Lower leg skin (tissue), 4 donors: ENCODE measurements at regions not wholly inside any gene's neighbourhood (a gene's known extent, or its start where the extent isn't known, plus 50 kb on each side); places are given as distances from the start of the nearest gene placed in this dataset.

ENCODE experiments used
- DNase-seq, 2 donors: peaks; one replicate each; pipeline ENCODE4 v3.0.0-alpha.2; 2019; ENCODE audit warnings: low spot score in 2 of 2
- H3K4me3 ChIP-seq: fragments of 200-600 bp; sonication (generic); 2 replicates; pipeline ENCODE4 v1.5.1; 2017; ENCODE audit warnings: mild to moderate bottlenecking, low read depth; ENCODE audit not compliant: poor library complexity, severe bottlenecking
- POLR2A ChIP-seq, 2 donors: fragments of 450-650 bp; IDR thresholded peaks; one replicate each; pipeline ENCODE4 v1.6.1; 2016 to 2017; ENCODE audit warnings: antibody characterized with exemption in 2 of 2, mild to moderate bottlenecking in 1 of 2, moderate library complexity in 1 of 2
- WGBS, 2 donors: methylation state at CpG; one replicate each; pipeline ENCODE4 v1.1.5; 2018; 5-methylcytosine and 5-hydroxymethylcytosine counted together
- intact Hi-C: fragments of 100-400 bp; cut with DNase I; formaldehyde crosslinking; loops from one replicate; pipeline ENCODE4 v1.15.0; 2023; ENCODE audit warnings: low total_unique reads
- TF ChIP-seq, protein P1 (sequence below), 3 donors: fragments of 450-650 bp; IDR thresholded peaks; one replicate each; pipeline ENCODE4 v1.5.1; 2016; ENCODE audit warnings: antibody characterized with exemption in 3 of 3, mild to moderate bottlenecking in 3 of 3, moderate library complexity in 2 of 3

GRCh38 chr15:79190093-79190492, 92.4 kb upstream of the ANKRD34C start:
- intact Hi-C loops = no loop called here
- no peak overlapping the region for H3K4me3 ChIP-seq
- WGBS, 2 donors = 85 to 87% methylated on average over 8 of the region's 8 CpGs
- no peak for DNase-seq
- TF ChIP-seq POLR2A (IDR thresholded peaks at IDR 0.05) = no peak
- TF ChIP-seq, protein P1, sequence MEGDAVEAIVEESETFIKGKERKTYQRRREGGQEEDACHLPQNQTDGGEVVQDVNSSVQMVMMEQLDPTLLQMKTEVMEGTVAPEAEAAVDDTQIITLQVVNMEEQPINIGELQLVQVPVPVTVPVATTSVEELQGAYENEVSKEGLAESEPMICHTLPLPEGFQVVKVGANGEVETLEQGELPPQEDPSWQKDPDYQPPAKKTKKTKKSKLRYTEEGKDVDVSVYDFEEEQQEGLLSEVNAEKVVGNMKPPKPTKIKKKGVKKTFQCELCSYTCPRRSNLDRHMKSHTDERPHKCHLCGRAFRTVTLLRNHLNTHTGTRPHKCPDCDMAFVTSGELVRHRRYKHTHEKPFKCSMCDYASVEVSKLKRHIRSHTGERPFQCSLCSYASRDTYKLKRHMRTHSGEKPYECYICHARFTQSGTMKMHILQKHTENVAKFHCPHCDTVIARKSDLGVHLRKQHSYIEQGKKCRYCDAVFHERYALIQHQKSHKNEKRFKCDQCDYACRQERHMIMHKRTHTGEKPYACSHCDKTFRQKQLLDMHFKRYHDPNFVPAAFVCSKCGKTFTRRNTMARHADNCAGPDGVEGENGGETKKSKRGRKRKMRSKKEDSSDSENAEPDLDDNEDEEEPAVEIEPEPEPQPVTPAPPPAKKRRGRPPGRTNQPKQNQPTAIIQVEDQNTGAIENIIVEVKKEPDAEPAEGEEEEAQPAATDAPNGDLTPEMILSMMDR (IDR thresholded peaks at IDR 0.05) = no peak

DNA sequence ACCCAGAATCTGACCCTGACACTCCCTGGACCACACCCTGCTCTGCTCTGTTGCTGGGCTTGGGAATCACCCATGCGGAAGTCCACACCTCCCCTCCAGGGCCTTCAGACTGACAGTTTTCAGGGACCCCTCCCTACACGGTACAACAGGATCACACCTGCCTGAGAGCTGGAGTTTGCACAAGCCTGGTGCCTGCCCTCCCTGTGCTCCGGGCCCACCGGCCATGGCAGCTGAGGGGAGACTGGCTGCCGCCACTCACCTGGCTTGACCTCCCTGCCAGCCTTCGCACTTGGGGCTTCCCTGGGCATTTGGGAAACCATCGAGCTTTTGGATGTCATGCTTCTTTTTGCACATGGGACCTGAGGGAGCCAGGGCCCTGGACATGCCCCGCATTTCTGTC, 95.9 kb upstream of the ANKRD34C start:
- H3K4me3 ChIP-seq = no peak overlapping the region
- 66 to 72% methylated on average over 4 to 8 of the region's 8 CpGs for WGBS, 2 donors
- TF ChIP-seq, protein P1 (IDR thresholded peaks at IDR 0.05) = no peak
- TF ChIP-seq POLR2A (IDR thresholded peaks at IDR 0.05) = no peak
- intact Hi-C loops = no loop called here
- peak in 1 of 2 donors; percentile 63 for DNase-seq

DNA sequence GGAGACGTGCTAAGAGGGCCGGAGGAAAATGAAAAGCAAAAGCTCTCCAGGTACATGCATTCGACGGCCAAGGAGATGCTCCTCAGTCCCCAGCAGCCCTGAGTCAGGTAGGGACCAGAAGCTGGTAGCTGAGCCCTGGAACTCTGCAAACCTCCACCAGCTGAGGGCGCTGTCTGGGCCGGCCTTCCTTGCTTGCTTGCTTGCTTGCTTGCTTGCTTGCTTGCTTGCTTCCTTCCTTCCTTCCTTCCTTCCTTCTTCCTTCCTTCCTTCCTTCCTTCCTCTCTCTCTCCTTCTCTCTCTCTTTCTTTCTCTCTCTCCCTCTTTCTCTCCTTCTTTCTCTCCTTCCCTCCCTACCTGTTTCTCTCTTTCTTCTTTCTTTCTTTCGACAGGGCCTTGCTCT, 94.6 kb upstream of the RASGRF1 start:
- no peak overlapping the region for H3K4me3 ChIP-seq
- intact Hi-C loops = no loop called here
- WGBS, 2 donors = 84 to 90% methylated on average over 7 of the region's 7 CpGs
- peak in 1 of 2 donors; percentile 69 for DNase-seq
- TF ChIP-seq, protein P1 (IDR thresholded peaks at IDR 0.05) = no peak
- no peak for TF ChIP-seq POLR2A (IDR thresholded peaks at IDR 0.05)

- no peak overlapping the region for H3K4me3 ChIP-seq
- intact Hi-C loops = loop anchor here (5.0 kb wide), 2 partner anchors 157 to 272 kb away; no protein-coding TSS in a partner anchor
- TF ChIP-seq, protein P1 (IDR thresholded peaks at IDR 0.05) = peak in 1 of 3 donors; percentile 48
- TF ChIP-seq POLR2A (IDR thresholded peaks at IDR 0.05) = no peak
- 0 to 3% methylated on average over 4 of the region's 4 CpGs for WGBS, 2 donors
- peak; percentile 66 to 93 for DNase-seq
Measured at GRCh38 chr15:79184465-79184892, 93.9 kb upstream of the RASGRF1 start.

DNA sequence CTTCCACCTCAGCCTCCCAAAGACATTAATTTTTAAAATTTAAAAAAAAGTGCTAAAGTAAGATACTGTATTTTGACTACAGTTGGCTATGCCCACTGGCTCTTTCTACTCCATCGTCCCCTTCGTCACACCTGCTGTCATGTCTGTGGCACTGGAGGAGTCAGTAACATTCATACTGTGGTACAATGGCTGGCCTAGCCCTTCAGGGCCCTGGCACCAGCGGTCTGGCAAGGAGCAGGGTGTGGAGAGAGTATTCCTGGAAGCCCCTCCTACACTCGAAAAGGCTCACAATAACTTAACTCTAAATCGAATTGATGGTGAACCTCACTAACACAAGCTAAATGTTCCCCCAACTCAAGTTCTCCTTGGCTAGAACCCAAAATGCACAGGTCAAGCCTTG, 89.7 kb upstream of the RASGRF1 start:
- intact Hi-C loops = loop anchor here (5.0 kb wide), 2 partner anchors 153 to 268 kb away; no protein-coding TSS in a partner anchor
- 82 to 84% methylated on average over 5 of the region's 5 CpGs for WGBS, 2 donors
- TF ChIP-seq, protein P1 (IDR thresholded peaks at IDR 0.05) = no peak
- TF ChIP-seq POLR2A (IDR thresholded peaks at IDR 0.05) = no peak
- peak in 1 of 2 donors; percentile 37 for DNase-seq
- H3K4me3 ChIP-seq = no peak overlapping the region

DNA sequence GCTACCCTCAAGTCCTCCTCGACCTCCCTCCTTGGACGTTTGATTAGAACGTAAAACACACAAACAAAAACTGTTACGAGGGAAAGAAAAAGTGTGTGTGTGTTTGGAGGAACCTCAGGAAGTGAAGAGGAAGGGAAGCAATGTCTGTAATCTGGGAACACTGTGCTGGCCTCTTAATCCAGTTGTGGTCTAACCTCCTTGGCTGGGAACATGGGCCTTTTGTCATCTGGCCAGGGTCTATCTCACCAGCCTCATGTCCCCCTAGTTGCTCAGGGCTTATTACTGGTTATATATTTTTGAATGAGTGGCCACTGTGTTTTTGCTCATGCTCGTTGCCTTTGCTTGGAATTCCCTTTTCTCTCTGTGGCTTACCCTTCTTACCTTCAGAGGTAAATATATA, 89.0 kb upstream of the RASGRF1 start:
- DNase-seq = peak in 1 of 2 donors; percentile 28
- WGBS, 2 donors = 88 to 90% methylated on average over 5 of the region's 5 CpGs
- intact Hi-C loops = no loop called here
- H3K4me3 ChIP-seq = no peak overlapping the region
- TF ChIP-seq, protein P1 (IDR thresholded peaks at IDR 0.05) = no peak
- no peak for TF ChIP-seq POLR2A (IDR thresholded peaks at IDR 0.05)
